Transverse colon (tissue), 3 donors: ENCODE measurements at regions not wholly inside any gene's neighbourhood (a gene's known extent, or its start where the extent isn't known, plus 50 kb on each side); places are given as distances from the start of the nearest gene placed in this dataset.

Source experiments
- EP300 ChIP-seq: sonication (generic); formaldehyde crosslinking; IDR thresholded peaks from one replicate; pipeline ENCODE4 v1.6.1; 2017; ENCODE audit warnings: antibody characterized with exemption, low read depth
- TF ChIP-seq, protein P1 (sequence below), 5 experiments: fragments of 200-600 bp in 3 of 5; fragments of 450-650 bp in 2 of 5; sonication (generic) in 3 of 5; IDR thresholded peaks; 1 replicate in 2 of 5; 2 replicates in 3 of 5; pipeline ENCODE4 v1.5.1; 2016 to 2017; ENCODE audit warnings: antibody characterized with exemption in 5 of 5, inconsistent platforms in 3 of 5, mild to moderate bottlenecking in 2 of 5, moderate library complexity in 1 of 5

GRCh38 chr14:35193161-35193560 lies 70.8 kb downstream of the PRORP start:
- TF ChIP-seq, protein P1, sequence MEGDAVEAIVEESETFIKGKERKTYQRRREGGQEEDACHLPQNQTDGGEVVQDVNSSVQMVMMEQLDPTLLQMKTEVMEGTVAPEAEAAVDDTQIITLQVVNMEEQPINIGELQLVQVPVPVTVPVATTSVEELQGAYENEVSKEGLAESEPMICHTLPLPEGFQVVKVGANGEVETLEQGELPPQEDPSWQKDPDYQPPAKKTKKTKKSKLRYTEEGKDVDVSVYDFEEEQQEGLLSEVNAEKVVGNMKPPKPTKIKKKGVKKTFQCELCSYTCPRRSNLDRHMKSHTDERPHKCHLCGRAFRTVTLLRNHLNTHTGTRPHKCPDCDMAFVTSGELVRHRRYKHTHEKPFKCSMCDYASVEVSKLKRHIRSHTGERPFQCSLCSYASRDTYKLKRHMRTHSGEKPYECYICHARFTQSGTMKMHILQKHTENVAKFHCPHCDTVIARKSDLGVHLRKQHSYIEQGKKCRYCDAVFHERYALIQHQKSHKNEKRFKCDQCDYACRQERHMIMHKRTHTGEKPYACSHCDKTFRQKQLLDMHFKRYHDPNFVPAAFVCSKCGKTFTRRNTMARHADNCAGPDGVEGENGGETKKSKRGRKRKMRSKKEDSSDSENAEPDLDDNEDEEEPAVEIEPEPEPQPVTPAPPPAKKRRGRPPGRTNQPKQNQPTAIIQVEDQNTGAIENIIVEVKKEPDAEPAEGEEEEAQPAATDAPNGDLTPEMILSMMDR (IDR thresholded peaks at IDR 0.05), result no peak
- no peak for TF ChIP-seq EP300
